ENCODE measurements at regions not wholly inside any gene's neighbourhood (a gene's known extent, or its start where the extent isn't known, plus 50 kb on each side); places are given as distances from the start of the nearest gene placed in this dataset.

DNA sequence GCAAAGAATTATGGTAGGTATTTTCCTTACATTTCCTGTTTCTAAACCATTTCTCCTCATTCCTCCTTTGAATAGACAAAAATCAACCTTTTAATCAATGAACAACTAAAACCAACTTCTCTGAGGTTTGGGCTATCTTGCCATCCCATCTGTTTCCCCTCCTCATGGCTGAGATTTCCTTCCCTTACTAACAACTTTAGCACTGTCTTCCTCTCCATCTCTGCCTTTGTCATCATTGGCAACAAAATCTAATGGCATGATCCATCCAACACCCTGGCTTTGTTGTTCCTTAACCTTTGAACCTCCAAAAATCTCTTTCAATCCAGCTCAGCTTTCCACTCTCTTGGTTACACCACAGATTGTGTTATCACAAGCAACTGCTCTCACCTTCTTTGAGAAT lies 95.3 kb upstream of the FAM136A start:
- Histone ChIP-seq H3K4me1 (ENCODE audit: low read depth) (no peaks in the 10 kb centered on the region), H3K27me3 (no peaks in the 10 kb centered on the region), H3K36me3 (no peaks in the 10 kb centered on the region), H3K27ac (no peak overlapping the region), H3K9me3 (ENCODE audit: low read depth) (no peaks in the 10 kb centered on the region), H3K4me3 (no peak overlapping the region)
- TF ChIP-seq, protein P1, sequence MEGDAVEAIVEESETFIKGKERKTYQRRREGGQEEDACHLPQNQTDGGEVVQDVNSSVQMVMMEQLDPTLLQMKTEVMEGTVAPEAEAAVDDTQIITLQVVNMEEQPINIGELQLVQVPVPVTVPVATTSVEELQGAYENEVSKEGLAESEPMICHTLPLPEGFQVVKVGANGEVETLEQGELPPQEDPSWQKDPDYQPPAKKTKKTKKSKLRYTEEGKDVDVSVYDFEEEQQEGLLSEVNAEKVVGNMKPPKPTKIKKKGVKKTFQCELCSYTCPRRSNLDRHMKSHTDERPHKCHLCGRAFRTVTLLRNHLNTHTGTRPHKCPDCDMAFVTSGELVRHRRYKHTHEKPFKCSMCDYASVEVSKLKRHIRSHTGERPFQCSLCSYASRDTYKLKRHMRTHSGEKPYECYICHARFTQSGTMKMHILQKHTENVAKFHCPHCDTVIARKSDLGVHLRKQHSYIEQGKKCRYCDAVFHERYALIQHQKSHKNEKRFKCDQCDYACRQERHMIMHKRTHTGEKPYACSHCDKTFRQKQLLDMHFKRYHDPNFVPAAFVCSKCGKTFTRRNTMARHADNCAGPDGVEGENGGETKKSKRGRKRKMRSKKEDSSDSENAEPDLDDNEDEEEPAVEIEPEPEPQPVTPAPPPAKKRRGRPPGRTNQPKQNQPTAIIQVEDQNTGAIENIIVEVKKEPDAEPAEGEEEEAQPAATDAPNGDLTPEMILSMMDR (IDR thresholded peaks at IDR 0.05; ENCODE audit: low read depth, low read length): no peak
- no peak for DNase-seq (ENCODE audit: low read depth in 1 of 2, low spot score in 1 of 2)

DNA sequence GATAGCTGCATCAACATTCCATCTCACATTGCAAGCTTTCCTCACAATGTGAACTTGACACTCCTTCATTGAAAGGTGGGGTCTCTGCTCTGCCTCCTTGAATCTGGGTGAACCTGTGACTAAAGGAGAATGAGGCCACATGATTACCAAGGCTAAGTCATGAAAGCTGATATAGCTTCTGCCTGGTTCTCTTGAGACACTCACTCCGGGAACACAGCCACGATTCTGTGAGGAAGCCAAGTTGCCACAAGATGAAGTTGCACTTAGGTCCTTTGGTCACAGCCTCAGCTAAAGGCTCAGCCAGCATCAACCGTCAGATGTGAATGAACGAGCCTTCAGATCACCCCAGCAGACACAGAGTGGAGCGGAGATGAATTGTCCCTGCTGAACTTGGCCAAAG lies 94.7 kb upstream of the FAM136A start:
- no peak overlapping the region for H3K4me3 ChIP-seq
- H3K4me1 ChIP-seq (ENCODE audit: low read depth): no peaks in the 10 kb centered on the region
- no peak for DNase-seq (ENCODE audit: low read depth in 1 of 2, low spot score in 1 of 2)
- H3K9me3 ChIP-seq (ENCODE audit: low read depth): no peaks in the 10 kb centered on the region
- TF ChIP-seq, protein P1 (IDR thresholded peaks at IDR 0.05; ENCODE audit: low read depth, low read length): no peak
- no peaks in the 10 kb centered on the region for H3K27me3 ChIP-seq
- no peak overlapping the region for H3K27ac ChIP-seq
- no peaks in the 10 kb centered on the region for H3K36me3 ChIP-seq

DNA sequence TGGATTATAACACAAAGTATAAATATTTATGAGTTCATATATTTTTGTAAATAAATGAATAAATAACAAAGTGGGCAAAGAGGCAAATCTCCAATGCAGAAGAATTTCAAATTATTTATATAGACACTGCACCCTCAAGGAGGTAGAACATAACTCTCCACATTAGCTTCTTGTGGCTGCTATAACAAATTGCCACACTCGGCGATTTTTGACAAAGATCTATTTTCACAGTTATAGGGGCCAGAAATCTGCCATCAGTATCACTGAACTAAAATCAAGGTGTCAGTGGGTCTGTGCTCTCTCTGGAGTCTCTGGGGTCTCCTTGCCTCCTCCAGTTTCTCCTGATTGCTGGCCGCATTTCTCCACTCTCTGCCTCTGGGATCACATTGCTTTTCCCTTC lies 92.0 kb upstream of the FAM136A start:
- Histone ChIP-seq H3K36me3 (no peaks in the 10 kb centered on the region), H3K9me3 (ENCODE audit: low read depth) (no peaks in the 10 kb centered on the region), H3K27me3 (no peaks in the 10 kb centered on the region), H3K4me1 (ENCODE audit: low read depth) (no peaks in the 10 kb centered on the region), H3K27ac (no peak overlapping the region), H3K4me3 (no peak overlapping the region)
- no peak for DNase-seq (ENCODE audit: low read depth in 1 of 2, low spot score in 1 of 2)
- TF ChIP-seq, protein P1 (IDR thresholded peaks at IDR 0.05; ENCODE audit: low read depth, low read length): no peak

DNA sequence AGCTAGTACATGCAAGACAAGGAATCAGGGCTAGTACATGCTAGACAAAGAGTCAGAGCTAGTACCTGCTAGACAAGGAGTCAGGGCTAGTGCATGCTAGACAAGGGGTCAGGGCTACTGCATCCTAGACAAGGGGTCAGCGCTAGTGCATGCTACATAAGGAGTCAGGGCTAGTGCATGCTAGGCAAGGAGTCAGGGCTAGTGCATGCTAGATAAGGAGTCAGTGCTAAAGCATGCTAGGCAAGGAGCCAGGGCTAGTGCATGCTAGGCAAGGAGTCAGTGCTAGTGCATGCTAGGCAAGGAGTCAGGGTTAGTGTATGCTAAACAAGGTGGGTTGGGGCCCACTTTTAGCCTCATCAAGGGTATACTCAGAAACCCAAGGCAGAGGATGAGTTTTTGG lies 90.1 kb upstream of the FAM136A start:
- no peaks in the 10 kb centered on the region for H3K9me3 ChIP-seq (ENCODE audit: low read depth)
- no peaks in the 10 kb centered on the region for H3K27me3 ChIP-seq
- H3K27ac ChIP-seq: no peak overlapping the region
- H3K4me1 ChIP-seq (ENCODE audit: low read depth): no peaks in the 10 kb centered on the region
- TF ChIP-seq, protein P1 (IDR thresholded peaks at IDR 0.05; ENCODE audit: low read depth, low read length): no peak
- no peak overlapping the region for H3K4me3 ChIP-seq
- peak in 1 of 2 donors; percentile 6 for DNase-seq (ENCODE audit: low read depth in 1 of 2, low spot score in 1 of 2)
- H3K36me3 ChIP-seq: no peaks in the 10 kb centered on the region

DNA sequence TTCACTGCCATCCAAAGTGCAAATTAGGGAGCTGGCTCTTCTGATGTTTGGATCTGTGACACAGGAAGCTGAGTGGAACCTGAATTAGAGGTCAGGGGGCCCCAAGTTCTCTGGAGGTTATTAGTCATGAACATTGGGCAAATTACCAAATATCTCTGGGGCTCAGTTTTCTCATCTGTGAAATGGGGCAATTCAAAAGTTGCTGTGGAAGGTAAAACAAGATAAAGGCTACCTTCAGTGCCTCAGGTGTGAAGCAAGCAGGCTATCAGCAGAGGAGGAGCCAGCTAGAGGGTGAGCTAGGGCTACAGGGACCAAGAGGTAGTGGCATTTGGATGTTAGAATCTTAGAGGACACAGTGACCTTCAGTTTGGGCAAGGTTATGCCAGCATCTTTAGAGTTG lies 89.4 kb upstream of the FAM136A start:
- Histone ChIP-seq H3K27ac (no peak overlapping the region), H3K9me3 (ENCODE audit: low read depth) (no peaks in the 10 kb centered on the region), H3K27me3 (no peaks in the 10 kb centered on the region), H3K4me3 (no peak overlapping the region), H3K4me1 (ENCODE audit: low read depth) (no peaks in the 10 kb centered on the region), H3K36me3 (no peaks in the 10 kb centered on the region)
- no peak for DNase-seq (ENCODE audit: low read depth in 1 of 2, low spot score in 1 of 2)
- TF ChIP-seq, protein P1 (IDR thresholded peaks at IDR 0.05; ENCODE audit: low read depth, low read length): no peak

DNA sequence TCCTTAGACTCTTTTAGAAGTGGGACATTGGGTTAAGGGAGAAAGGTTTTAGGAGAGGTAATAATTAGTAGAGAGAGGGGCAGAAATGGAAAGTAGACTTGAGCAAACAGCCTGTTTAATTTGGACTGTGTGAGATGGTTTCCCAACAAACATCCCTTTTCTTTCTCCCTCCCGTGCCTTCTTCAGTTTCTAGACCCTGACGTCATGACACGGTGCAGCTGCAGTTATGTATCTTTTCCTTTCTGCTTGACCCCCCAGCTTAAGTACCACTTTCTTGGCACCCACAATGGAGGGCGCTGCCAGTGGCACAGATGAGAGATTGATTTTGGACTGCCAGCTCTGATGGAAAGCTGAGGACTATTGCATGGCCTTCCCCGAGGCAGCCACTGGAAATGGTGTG lies 86.9 kb upstream of the FAM136A start:
- Histone ChIP-seq H3K27ac (no peak overlapping the region), H3K4me1 (ENCODE audit: low read depth) (no peaks in the 10 kb centered on the region), H3K36me3 (no peaks in the 10 kb centered on the region), H3K27me3 (no peaks in the 10 kb centered on the region), H3K9me3 (ENCODE audit: low read depth) (no peaks in the 10 kb centered on the region), H3K4me3 (no peak overlapping the region)
- no peak for DNase-seq (ENCODE audit: low read depth in 1 of 2, low spot score in 1 of 2)
- TF ChIP-seq, protein P1 (IDR thresholded peaks at IDR 0.05; ENCODE audit: low read depth, low read length): no peak

Data from cardiac muscle cell (in vitro differentiated cells and primary cell).